ENCODE measurements at regions not wholly inside any gene's neighbourhood (a gene's known extent, or its start where the extent isn't known, plus 50 kb on each side); places are given as distances from the start of the nearest gene placed in this dataset.

DNA sequence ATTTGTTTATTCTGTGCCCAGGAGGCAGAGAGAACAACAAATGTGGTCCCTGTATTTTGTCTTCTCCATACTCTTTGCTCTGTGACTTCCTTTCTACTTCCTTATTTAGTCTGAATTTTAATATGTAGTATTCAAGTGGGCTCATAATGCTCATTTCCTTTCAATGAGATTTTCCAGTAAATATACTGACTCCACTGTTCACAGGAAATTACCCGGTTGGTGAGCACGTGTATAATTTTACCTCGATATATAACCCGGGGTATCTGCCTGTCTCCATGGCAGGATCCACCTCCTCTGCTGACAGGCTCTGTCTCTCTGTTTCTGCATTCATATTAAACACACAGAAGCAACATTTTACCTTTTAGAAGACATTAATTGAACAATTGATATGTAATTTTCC is 166.0 kb downstream of the SLC38A4 start (continued):
- TF ChIP-seq ZNF317 (CRISPR knock-in tag; IDR thresholded peaks at IDR 0.05; ENCODE audit: borderline replicate concordance, low read depth) (no peak), GABPB1 (CRISPR knock-in tag; IDR thresholded peaks at IDR 0.05) (no peak), TP53 (CRISPR knock-in tag; IDR thresholded peaks at IDR 0.05) (no peak), KAT7 (CRISPR knock-in tag; IDR thresholded peaks at IDR 0.05; ENCODE audit: borderline replicate concordance) (no peak)
- TF ChIP-seq, protein P1, sequence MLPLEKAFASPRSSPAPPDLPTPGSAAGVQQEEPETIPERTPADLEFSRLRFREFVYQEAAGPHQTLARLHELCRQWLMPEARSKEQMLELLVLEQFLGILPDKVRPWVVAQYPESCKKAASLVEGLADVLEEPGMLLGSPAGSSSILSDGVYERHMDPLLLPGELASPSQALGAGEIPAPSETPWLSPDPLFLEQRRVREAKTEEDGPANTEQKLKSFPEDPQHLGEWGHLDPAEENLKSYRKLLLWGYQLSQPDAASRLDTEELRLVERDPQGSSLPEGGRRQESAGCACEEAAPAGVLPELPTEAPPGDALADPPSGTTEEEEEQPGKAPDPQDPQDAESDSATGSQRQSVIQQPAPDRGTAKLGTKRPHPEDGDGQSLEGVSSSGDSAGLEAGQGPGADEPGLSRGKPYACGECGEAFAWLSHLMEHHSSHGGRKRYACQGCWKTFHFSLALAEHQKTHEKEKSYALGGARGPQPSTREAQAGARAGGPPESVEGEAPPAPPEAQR (CRISPR knock-in tag; IDR thresholded peaks at IDR 0.05), result no peak
- TF ChIP-seq, protein P2, sequence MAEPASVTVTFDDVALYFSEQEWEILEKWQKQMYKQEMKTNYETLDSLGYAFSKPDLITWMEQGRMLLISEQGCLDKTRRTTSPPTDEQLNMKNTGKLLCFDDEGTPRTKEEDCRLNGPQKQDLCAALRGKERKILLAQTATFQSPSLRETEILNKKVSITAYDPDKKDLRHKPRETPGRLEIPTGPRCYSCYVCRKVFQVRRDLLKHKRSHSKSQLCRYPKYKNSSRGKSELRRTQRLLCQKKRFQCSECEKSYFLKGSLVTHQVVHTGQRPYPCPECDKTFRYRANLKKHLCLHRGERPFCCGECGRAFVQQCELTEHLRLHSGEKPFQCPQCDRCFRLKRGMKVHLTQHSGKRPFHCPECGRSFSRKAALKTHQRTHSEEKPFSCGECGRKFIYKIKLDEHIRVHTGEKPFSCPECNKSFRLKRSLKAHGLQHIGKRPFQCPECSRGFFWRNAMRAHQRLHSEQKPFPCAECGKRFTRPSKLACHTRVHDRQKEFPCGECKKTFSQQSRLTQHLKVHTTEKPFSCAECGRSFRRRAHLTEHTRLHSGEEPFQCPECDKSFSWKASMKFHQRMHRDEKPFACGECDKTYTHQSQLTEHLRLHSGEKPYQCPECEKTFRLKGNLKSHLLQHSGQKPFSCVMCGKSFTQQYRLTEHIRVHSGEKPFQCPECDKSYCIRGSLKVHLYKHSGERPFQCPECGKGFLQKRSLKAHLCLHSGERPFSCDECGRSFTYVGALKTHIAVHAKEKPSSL (CRISPR knock-in tag; conservative IDR thresholded peaks at IDR 0.05), result no peak
- TF ChIP-seq, protein P3, sequence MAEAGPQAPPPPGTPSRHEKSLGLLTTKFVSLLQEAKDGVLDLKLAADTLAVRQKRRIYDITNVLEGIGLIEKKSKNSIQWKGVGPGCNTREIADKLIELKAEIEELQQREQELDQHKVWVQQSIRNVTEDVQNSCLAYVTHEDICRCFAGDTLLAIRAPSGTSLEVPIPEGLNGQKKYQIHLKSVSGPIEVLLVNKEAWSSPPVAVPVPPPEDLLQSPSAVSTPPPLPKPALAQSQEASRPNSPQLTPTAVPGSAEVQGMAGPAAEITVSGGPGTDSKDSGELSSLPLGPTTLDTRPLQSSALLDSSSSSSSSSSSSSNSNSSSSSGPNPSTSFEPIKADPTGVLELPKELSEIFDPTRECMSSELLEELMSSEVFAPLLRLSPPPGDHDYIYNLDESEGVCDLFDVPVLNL (CRISPR knock-in tag; IDR thresholded peaks at IDR 0.05; ENCODE audit: borderline replicate concordance, low read depth), result no peak

DNA sequence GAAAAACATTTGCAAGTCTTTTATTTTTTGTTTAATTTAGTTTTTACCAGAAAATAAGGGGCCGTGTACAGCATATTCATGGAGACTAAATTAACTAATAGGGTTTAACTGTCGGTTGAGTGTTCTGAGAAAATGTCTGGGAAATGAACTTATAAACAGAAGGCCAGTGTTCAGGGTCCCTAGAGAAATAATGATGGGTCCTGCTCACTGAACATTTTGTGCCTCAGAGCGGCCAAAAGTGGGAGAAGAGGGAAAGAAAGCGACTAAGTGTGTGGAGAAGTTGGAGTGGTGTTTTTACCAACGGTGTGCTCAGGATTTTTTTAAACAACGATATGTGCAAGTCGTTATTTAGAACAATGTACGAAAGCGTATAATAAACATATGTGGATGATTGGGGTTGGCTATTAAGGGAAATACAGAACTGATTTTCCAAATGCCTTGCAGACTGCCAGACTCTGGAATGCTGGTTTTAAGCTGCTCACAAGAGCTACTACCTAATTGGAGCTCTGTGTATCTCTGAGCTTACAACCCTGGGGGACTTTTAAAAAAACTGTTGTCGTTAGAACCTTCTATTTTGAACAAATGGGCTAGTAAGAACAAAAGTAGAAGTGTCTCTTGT is 166.7 kb downstream of the SLC38A4 start:
- Mint-ChIP-seq H3K27ac (peak overlapping the region; percentile 80), H3K9me3 (no peaks in the 10 kb centered on the region), H3K36me3 (no peaks in the 10 kb centered on the region), H3K4me3 (no peak overlapping the region), H3K27me3 (ENCODE audit: low read depth) (no peaks in the 10 kb centered on the region), H3K4me1 (peaks cover 46% of the 10 kb centered on the region)
- ChIA-PET CTCF (interaction anchor here (1.0 kb wide), 1 partner anchor 16 kb away, joined by 5 read pairs; no protein-coding TSS in a partner anchor), POLR2A (no interaction called here)
- DNase-seq (ENCODE audit: low spot score) (no peak), ATAC-seq (no peak)
- TF ChIP-seq PRRX2 (CRISPR knock-in tag; IDR thresholded peaks at IDR 0.05) (no peak), JAZF1 (CRISPR knock-in tag; IDR thresholded peaks at IDR 0.05) (no peak), RELA (CRISPR knock-in tag; IDR thresholded peaks at IDR 0.05; ENCODE audit: borderline replicate concordance) (no peak), HMGA2 (CRISPR knock-in tag; IDR thresholded peaks at IDR 0.05) (no peak), ZNF121 (CRISPR knock-in tag; IDR thresholded peaks at IDR 0.05) (no peak), EMX1 (CRISPR knock-in tag; IDR thresholded peaks at IDR 0.05) (no peak), ZNF416 (CRISPR knock-in tag; IDR thresholded peaks at IDR 0.05) (no peak)
- TF ChIP-seq, protein P4, sequence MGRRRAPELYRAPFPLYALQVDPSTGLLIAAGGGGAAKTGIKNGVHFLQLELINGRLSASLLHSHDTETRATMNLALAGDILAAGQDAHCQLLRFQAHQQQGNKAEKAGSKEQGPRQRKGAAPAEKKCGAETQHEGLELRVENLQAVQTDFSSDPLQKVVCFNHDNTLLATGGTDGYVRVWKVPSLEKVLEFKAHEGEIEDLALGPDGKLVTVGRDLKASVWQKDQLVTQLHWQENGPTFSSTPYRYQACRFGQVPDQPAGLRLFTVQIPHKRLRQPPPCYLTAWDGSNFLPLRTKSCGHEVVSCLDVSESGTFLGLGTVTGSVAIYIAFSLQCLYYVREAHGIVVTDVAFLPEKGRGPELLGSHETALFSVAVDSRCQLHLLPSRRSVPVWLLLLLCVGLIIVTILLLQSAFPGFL (CRISPR knock-in tag; IDR thresholded peaks at IDR 0.05; ENCODE audit: borderline replicate concordance), result no peak
- TF ChIP-seq, protein P5, sequence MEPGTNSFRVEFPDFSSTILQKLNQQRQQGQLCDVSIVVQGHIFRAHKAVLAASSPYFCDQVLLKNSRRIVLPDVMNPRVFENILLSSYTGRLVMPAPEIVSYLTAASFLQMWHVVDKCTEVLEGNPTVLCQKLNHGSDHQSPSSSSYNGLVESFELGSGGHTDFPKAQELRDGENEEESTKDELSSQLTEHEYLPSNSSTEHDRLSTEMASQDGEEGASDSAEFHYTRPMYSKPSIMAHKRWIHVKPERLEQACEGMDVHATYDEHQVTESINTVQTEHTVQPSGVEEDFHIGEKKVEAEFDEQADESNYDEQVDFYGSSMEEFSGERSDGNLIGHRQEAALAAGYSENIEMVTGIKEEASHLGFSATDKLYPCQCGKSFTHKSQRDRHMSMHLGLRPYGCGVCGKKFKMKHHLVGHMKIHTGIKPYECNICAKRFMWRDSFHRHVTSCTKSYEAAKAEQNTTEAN (CRISPR knock-in tag; IDR thresholded peaks at IDR 0.05), result no peak
- TF ChIP-seq, protein P6, sequence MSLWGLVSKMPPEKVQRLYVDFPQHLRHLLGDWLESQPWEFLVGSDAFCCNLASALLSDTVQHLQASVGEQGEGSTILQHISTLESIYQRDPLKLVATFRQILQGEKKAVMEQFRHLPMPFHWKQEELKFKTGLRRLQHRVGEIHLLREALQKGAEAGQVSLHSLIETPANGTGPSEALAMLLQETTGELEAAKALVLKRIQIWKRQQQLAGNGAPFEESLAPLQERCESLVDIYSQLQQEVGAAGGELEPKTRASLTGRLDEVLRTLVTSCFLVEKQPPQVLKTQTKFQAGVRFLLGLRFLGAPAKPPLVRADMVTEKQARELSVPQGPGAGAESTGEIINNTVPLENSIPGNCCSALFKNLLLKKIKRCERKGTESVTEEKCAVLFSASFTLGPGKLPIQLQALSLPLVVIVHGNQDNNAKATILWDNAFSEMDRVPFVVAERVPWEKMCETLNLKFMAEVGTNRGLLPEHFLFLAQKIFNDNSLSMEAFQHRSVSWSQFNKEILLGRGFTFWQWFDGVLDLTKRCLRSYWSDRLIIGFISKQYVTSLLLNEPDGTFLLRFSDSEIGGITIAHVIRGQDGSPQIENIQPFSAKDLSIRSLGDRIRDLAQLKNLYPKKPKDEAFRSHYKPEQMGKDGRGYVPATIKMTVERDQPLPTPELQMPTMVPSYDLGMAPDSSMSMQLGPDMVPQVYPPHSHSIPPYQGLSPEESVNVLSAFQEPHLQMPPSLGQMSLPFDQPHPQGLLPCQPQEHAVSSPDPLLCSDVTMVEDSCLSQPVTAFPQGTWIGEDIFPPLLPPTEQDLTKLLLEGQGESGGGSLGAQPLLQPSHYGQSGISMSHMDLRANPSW (CRISPR knock-in tag; conservative IDR thresholded peaks at IDR 0.05; ENCODE audit: low read depth), result no peak
- TF ChIP-seq, protein P2 (CRISPR knock-in tag; conservative IDR thresholded peaks at IDR 0.05), result no peak
- TF ChIP-seq, protein P7, sequence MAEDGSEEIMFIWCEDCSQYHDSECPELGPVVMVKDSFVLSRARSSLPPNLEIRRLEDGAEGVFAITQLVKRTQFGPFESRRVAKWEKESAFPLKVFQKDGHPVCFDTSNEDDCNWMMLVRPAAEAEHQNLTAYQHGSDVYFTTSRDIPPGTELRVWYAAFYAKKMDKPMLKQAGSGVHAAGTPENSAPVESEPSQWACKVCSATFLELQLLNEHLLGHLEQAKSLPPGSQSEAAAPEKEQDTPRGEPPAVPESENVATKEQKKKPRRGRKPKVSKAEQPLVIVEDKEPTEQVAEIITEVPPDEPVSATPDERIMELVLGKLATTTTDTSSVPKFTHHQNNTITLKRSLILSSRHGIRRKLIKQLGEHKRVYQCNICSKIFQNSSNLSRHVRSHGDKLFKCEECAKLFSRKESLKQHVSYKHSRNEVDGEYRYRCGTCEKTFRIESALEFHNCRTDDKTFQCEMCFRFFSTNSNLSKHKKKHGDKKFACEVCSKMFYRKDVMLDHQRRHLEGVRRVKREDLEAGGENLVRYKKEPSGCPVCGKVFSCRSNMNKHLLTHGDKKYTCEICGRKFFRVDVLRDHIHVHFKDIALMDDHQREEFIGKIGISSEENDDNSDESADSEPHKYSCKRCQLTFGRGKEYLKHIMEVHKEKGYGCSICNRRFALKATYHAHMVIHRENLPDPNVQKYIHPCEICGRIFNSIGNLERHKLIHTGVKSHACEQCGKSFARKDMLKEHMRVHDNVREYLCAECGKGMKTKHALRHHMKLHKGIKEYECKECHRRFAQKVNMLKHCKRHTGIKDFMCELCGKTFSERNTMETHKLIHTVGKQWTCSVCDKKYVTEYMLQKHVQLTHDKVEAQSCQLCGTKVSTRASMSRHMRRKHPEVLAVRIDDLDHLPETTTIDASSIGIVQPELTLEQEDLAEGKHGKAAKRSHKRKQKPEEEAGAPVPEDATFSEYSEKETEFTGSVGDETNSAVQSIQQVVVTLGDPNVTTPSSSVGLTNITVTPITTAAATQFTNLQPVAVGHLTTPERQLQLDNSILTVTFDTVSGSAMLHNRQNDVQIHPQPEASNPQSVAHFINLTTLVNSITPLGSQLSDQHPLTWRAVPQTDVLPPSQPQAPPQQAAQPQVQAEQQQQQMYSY (CRISPR knock-in tag; IDR thresholded peaks at IDR 0.05), result no peak
- TF ChIP-seq, protein P8, sequence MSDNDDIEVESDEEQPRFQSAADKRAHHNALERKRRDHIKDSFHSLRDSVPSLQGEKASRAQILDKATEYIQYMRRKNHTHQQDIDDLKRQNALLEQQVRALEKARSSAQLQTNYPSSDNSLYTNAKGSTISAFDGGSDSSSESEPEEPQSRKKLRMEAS (CRISPR knock-in tag; IDR thresholded peaks at IDR 0.05), result no peak

All from WTC11 (cell line).